SJSA1 (cell line): ENCODE measurements at regions not wholly inside any gene's neighbourhood (a gene's known extent, or its start where the extent isn't known, plus 50 kb on each side); places are given as distances from the start of the nearest gene placed in this dataset.
A peak's percentile ranks its signal among the peaks of the same experiment; 100 is the strongest.
"Not testable (repeated sequence)": the region's sequence is repeated elsewhere in the genome, so short reads cannot be mapped to it uniquely, and the experiment has no call there.

Experiments used
- DNase-seq, 2 experiments: peaks; one replicate each; pipeline ENCODE4 v3.0.0-alpha.2; 2015 to 2020; ENCODE audit warnings: low spot score in 2 of 2, low read depth in 1 of 2
- H3K27ac ChIP-seq: fragments of 250-450 bp; sonication (Bioruptor Pico); 2 replicates; pipeline ENCODE4 v1.5.1; 2020; ENCODE audit warnings: mild to moderate bottlenecking, moderate library complexity
- H3K27me3 ChIP-seq: fragments of 250-450 bp; sonication (Bioruptor Pico); replicated peaks from 2 replicates; pipeline ENCODE4 v1.5.1; 2020; ENCODE audit warnings: mild to moderate bottlenecking, moderate library complexity
- H3K36me3 ChIP-seq: fragments of 250-450 bp; sonication (Bioruptor Pico); 2 replicates; pipeline ENCODE4 v1.5.1; 2020; ENCODE audit warnings: mild to moderate bottlenecking
- H3K4me1 ChIP-seq: fragments of 250-450 bp; sonication (Bioruptor Pico); replicated peaks from 2 replicates; pipeline ENCODE4 v1.6.1; 2021; ENCODE audit warnings: mild to moderate bottlenecking
- H3K4me3 ChIP-seq: fragments of 250-450 bp; sonication (Bioruptor Pico); 2 replicates; pipeline ENCODE4 v1.5.1; 2020; ENCODE audit warnings: mild to moderate bottlenecking
- H3K9me3 ChIP-seq: fragments of 250-450 bp; sonication (Bioruptor Pico); replicated peaks from 2 replicates; pipeline ENCODE4 v1.5.1; 2020; ENCODE audit warnings: mild to moderate bottlenecking

GRCh38 chr15:100726421-100727190, 124.2 kb downstream of the ASB7 start:
- Histone ChIP-seq H3K4me1 (peaks cover 64% of the 10 kb centered on the region), H3K9me3 (no peaks in the 10 kb centered on the region), H3K27ac (0 out of 2 replicates have a peak overlapping the region, but pooled peaks have one; percentile 14), H3K27me3 (no peaks in the 10 kb centered on the region), H3K36me3 (no peaks in the 10 kb centered on the region), H3K4me3 (no peak overlapping the region)
- DNase-seq = peak in 1 of 2 experiments; percentile 60

GRCh38 chr15:100727291-100727851, 125.0 kb downstream of the ASB7 start:
- Histone ChIP-seq H3K27me3 (no peaks in the 10 kb centered on the region), H3K4me3 (no peak overlapping the region), H3K4me1 (peaks cover 64% of the 10 kb centered on the region), H3K9me3 (no peaks in the 10 kb centered on the region), H3K27ac (no peak overlapping the region), H3K36me3 (no peaks in the 10 kb centered on the region)
- DNase-seq = no peak

- Histone ChIP-seq H3K4me3 (no peak overlapping the region), H3K27me3 (no peaks in the 10 kb centered on the region), H3K36me3 (no peaks in the 10 kb centered on the region), H3K27ac (no peak overlapping the region), H3K9me3 (no peaks in the 10 kb centered on the region), H3K4me1 (peaks cover 64% of the 10 kb centered on the region)
- no peak for DNase-seq
Measured at GRCh38 chr15:100728371-100729201, 126.2 kb downstream of the ASB7 start.

- Histone ChIP-seq H3K9me3 (peaks cover 3% of the 10 kb centered on the region), H3K36me3 (no peaks in the 10 kb centered on the region), H3K4me1 (peaks cover 68% of the 10 kb centered on the region), H3K4me3 (no peak overlapping the region), H3K27me3 (no peaks in the 10 kb centered on the region), H3K27ac (no peak overlapping the region)
- no peak for DNase-seq
Measured at GRCh38 chr15:100729461-100729860, 127.1 kb downstream of the ASB7 start.

- H3K27ac ChIP-seq = no peak overlapping the region
- H3K27me3 ChIP-seq = no peaks in the 10 kb centered on the region
Measured at GRCh38 chr15:100730129-100730528, 127.7 kb downstream of the ASB7 start.

GRCh38 chr15:100730655-100731266, 128.4 kb downstream of the ASB7 start:
- H3K27ac ChIP-seq = no peak overlapping the region
- H3K36me3 ChIP-seq = no peaks in the 10 kb centered on the region
- H3K9me3 ChIP-seq = peaks cover 3% of the 10 kb centered on the region
- DNase-seq = no peak
- no peaks in the 10 kb centered on the region for H3K27me3 ChIP-seq
- H3K4me1 ChIP-seq = peaks cover 55% of the 10 kb centered on the region
- H3K4me3 ChIP-seq = no peak overlapping the region

More at GRCh38 chr15:100730129-100730528, 127.7 kb downstream of the ASB7 start:
- peaks cover 61% of the 10 kb centered on the region for H3K4me1 ChIP-seq
- DNase-seq = no peak
- no peak overlapping the region for H3K4me3 ChIP-seq
- peaks cover 3% of the 10 kb centered on the region for H3K9me3 ChIP-seq
- H3K36me3 ChIP-seq = no peaks in the 10 kb centered on the region

GRCh38 chr15:100731267-100732152, 129.1 kb downstream of the ASB7 start:
- no peaks in the 10 kb centered on the region for H3K36me3 ChIP-seq
- H3K27ac ChIP-seq = no peak overlapping the region
- no peak overlapping the region for H3K4me3 ChIP-seq
- no peak for DNase-seq
- H3K4me1 ChIP-seq = peaks cover 47% of the 10 kb centered on the region
- no peaks in the 10 kb centered on the region for H3K27me3 ChIP-seq
- H3K9me3 ChIP-seq = peaks cover 3% of the 10 kb centered on the region

GRCh38 chr15:100732211-100733055, 130.0 kb downstream of the ASB7 start:
- H3K4me3 ChIP-seq = no peak overlapping the region
- H3K36me3 ChIP-seq = no peaks in the 10 kb centered on the region
- H3K27ac ChIP-seq = peak overlapping the region; percentile 90
- no peak for DNase-seq
- H3K4me1 ChIP-seq = peaks cover 40% of the 10 kb centered on the region
- H3K27me3 ChIP-seq = no peaks in the 10 kb centered on the region
- H3K9me3 ChIP-seq = peaks cover 3% of the 10 kb centered on the region

GRCh38 chr15:100733101-100733842, 130.9 kb downstream of the ASB7 start:
- peak; percentile 80 to 84 for DNase-seq
- Histone ChIP-seq H3K4me3 (no peak overlapping the region), H3K27ac (peak overlapping the region; percentile 90), H3K36me3 (no peaks in the 10 kb centered on the region), H3K9me3 (peaks cover 3% of the 10 kb centered on the region), H3K4me1 (peaks cover 38% of the 10 kb centered on the region), H3K27me3 (no peaks in the 10 kb centered on the region)

GRCh38 chr15:100733843-100734185, 131.4 kb downstream of the ASB7 start:
- H3K9me3 ChIP-seq, H3K36me3 ChIP-seq, H3K4me3 ChIP-seq, H3K27me3 ChIP-seq: not testable (repeated sequence)
- peak in 1 of 2 experiments; percentile 57 for DNase-seq
- Histone ChIP-seq H3K27ac (peak overlapping the region; percentile 90), H3K4me1 (peaks cover 38% of the 10 kb centered on the region)

- no peak for DNase-seq
- Histone ChIP-seq H3K27me3 (no peaks in the 10 kb centered on the region), H3K4me1 (peaks cover 38% of the 10 kb centered on the region), H3K9me3 (peaks cover 3% of the 10 kb centered on the region), H3K36me3 (no peaks in the 10 kb centered on the region), H3K4me3 (no peak overlapping the region), H3K27ac (peak overlapping the region; percentile 90)
Measured at GRCh38 chr15:100734586-100734985, 132.2 kb downstream of the ASB7 start.
